ENCODE measurements at regions not wholly inside any gene's neighbourhood (a gene's known extent, or its start where the extent isn't known, plus 50 kb on each side); places are given as distances from the start of the nearest gene placed in this dataset.

- H3K36me3 Mint-ChIP-seq (ENCODE audit: insufficient read depth in 1 of 3, low read depth in 3 of 3) = 0 out of 7 replicates have a peak, but pooled peaks cover 0 to 3% (median 0%) of the 10 kb centered on the region in 3 experiments
- H3K27ac Mint-ChIP-seq = peak overlapping the region in 1 of 3 experiments; percentile 93; a peak in 2 of 7 replicates
- H2AK5ac ChIP-seq (ENCODE audit: insufficient read length, low read length) = no peak overlapping the region
- no peak overlapping the region for H2BK20ac ChIP-seq (ENCODE audit: low read depth, low read length, poor library complexity, severe bottlenecking)
- no peaks in the 10 kb centered on the region for H3K4me1 ChIP-seq (ENCODE audit: insufficient read depth, low read length)
- H3K27ac ChIP-seq (ENCODE audit: insufficient read length, low read depth, low read length) = no peak overlapping the region
- no peaks in the 10 kb centered on the region for H3K27me3 Mint-ChIP-seq (ENCODE audit: low read depth)
- H3K23me2 ChIP-seq (ENCODE audit: insufficient read length, low read depth, low read length, poor library complexity, severe bottlenecking) = no peaks in the 10 kb centered on the region
- no peak overlapping the region for H3K4me3 Mint-ChIP-seq
- H4K8ac ChIP-seq (replicated peaks; ENCODE audit: insufficient read length, low read depth, low read length) = no peak overlapping the region
- H2BK5ac ChIP-seq (ENCODE audit: insufficient read length, low read length) = no peak overlapping the region
- no peaks in the 10 kb centered on the region for H3K79me2 ChIP-seq (ENCODE audit: insufficient read depth, low read length)
- DNase-seq = peak; percentile 71
- no peaks in the 10 kb centered on the region for H3K9me3 ChIP-seq (ENCODE audit: control insufficient read depth, low read depth, low read length)
- peaks cover 0 to 4% of the 10 kb centered on the region in 2 experiments; a peak in 1 of 5 replicates for H3K9me3 Mint-ChIP-seq
- no peak overlapping the region for H4K5ac ChIP-seq (ENCODE audit: insufficient read length, low read depth, low read length)
- H3K23ac ChIP-seq (ENCODE audit: insufficient read length, low read depth, low read length) = no peak overlapping the region
- no CpG with 5 or more reads among the region's 9 CpGs for WGBS (ENCODE audit: extremely low coverage, insufficient read length, low lambda C conversion rate)
- no peak overlapping the region for H3K56ac ChIP-seq (ENCODE audit: insufficient read length, low read depth, low read length)
- no peak overlapping the region for H3K4ac ChIP-seq (ENCODE audit: low read depth, low read length)
- no peak overlapping the region for H2BK15ac ChIP-seq (ENCODE audit: low read depth, low read length)
- H2BK120ac ChIP-seq (ENCODE audit: low read depth, low read length, poor library complexity, severe bottlenecking) = no peak overlapping the region
- no peaks in the 10 kb centered on the region for H3K79me1 ChIP-seq (ENCODE audit: insufficient read depth, low read depth, low read length, poor library complexity, severe bottlenecking)
- no peak overlapping the region for H4K91ac ChIP-seq (ENCODE audit: insufficient read length, low read depth, low read length)
- H2BK12ac ChIP-seq (ENCODE audit: insufficient read length, low read depth, low read length) = no peak overlapping the region
- no peak overlapping the region for H3T11ph ChIP-seq (ENCODE audit: low read length)
- H3K14ac ChIP-seq (ENCODE audit: insufficient read depth, low read length) = no peak overlapping the region
- no peak overlapping the region for H2AFZ ChIP-seq (ENCODE audit: low read length)
- H3K4me1 Mint-ChIP-seq = peaks cover 14% of the 10 kb centered on the region in 2 experiments
- TF ChIP-seq CTCF (conservative IDR thresholded peaks at IDR 0.05) = no peak
- H3K27me3 ChIP-seq (ENCODE audit: insufficient read depth, low read length) = no peaks in the 10 kb centered on the region
- H3K18ac ChIP-seq (ENCODE audit: insufficient read length, low read depth, low read length) = no peak overlapping the region
- H3K9ac ChIP-seq (ENCODE audit: extremely low read depth, insufficient read length, low read length) = no peak overlapping the region
- H4K20me1 ChIP-seq (ENCODE audit: control insufficient read depth, insufficient read depth, insufficient read length) = no peaks in the 10 kb centered on the region
- H3K4me2 ChIP-seq (ENCODE audit: insufficient read depth, insufficient read length, low read length) = no peak overlapping the region
Measured at GRCh38 chr3:109831403-109831802, 494.1 kb upstream of the DPPA4 start.

All from H9 (cell line).